ENCODE measurements at regions not wholly inside any gene's neighbourhood (a gene's known extent, or its start where the extent isn't known, plus 50 kb on each side); places are given as distances from the start of the nearest gene placed in this dataset.

DNA sequence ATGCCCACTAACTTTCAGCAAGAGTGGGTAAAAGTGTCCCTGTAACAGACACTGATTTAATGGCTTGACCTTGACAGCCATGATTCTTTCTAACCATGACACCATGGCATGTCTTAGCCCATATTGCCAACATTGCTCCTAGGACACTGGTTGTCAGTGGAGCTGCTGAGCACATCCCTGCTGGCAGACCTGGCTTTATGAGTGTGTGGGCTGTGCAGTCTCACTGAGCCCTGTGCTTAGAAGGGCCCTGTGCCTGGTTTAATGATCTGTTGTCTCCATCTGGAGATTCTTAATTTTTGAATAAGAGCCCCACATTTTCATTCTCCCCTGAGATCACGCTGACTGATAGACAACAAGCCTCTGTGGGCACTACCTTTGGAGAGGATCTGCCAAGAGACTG, 243.1 kb upstream of the KIAA1217 start:
- TF ChIP-seq EZH2 (IDR thresholded peaks at IDR 0.05; ENCODE audit: low read length, missing control alignments) (no peak), CTCF (conservative IDR thresholded peaks at IDR 0.05 in 1 of 2, IDR thresholded peaks at IDR 0.05 in 1 of 2; ENCODE audit: low read depth in 1 of 2, low read length in 2 of 2) (no peak)
